ENCODE measurements at regions not wholly inside any gene's neighbourhood (a gene's known extent, or its start where the extent isn't known, plus 50 kb on each side); places are given as distances from the start of the nearest gene placed in this dataset.
A peak's percentile ranks its signal among the peaks of the same experiment; 100 is the strongest.
"Not testable (repeated sequence)": the region's sequence is repeated elsewhere in the genome, so short reads cannot be mapped to it uniquely, and the experiment has no call there.

- no peak for DNase-seq
These were observed 894.4 kb upstream of the B3GALT2 start for GRCh38 chr1:194080826-194081225.

GRCh38 chr1:194078765-194079164, 892.4 kb upstream of the B3GALT2 start:
- no peak for DNase-seq

GRCh38 chr1:194076646-194077045, 890.2 kb upstream of the B3GALT2 start:
- DNase-seq, result no peak

- no peak for DNase-seq
These were observed 887.4 kb upstream of the B3GALT2 start for GRCh38 chr1:194073833-194074232.

- DNase-seq, result no peak
These were observed 884.8 kb upstream of the B3GALT2 start for GRCh38 chr1:194071205-194071604.

GRCh38 chr1:194069831-194070218, 883.4 kb upstream of the B3GALT2 start:
- DNase-seq, result no peak

GRCh38 chr1:194069168-194069830, 882.9 kb upstream of the B3GALT2 start:
- DNase-seq, result peak; percentile 30

- DNase-seq, result no peak
These were observed 882.2 kb upstream of the B3GALT2 start for GRCh38 chr1:194068446-194069167.

- DNase-seq, result no peak
These were observed 881.4 kb upstream of the B3GALT2 start for GRCh38 chr1:194067772-194068171.

GRCh38 chr1:194062962-194063361, 876.5 kb upstream of the B3GALT2 start:
- DNase-seq, result no peak

- no peak for DNase-seq
These were observed 876.1 kb upstream of the B3GALT2 start for GRCh38 chr1:194062526-194062925.

- DNase-seq, result no peak
These were observed 874.1 kb upstream of the B3GALT2 start for GRCh38 chr1:194060481-194060880.

- DNase-seq, result not testable (repeated sequence)
These were observed 871.9 kb upstream of the B3GALT2 start for GRCh38 chr1:194058268-194058667.

- no peak for DNase-seq
These were observed 869.8 kb upstream of the B3GALT2 start for GRCh38 chr1:194056169-194056568.

- peak; percentile 28 for DNase-seq
These were observed 869.1 kb upstream of the B3GALT2 start for GRCh38 chr1:194055536-194055935.

GRCh38 chr1:194052514-194053338, 866.3 kb upstream of the B3GALT2 start:
- DNase-seq, result no peak

GRCh38 chr1:194047921-194048320, 861.5 kb upstream of the B3GALT2 start:
- DNase-seq, result no peak

GRCh38 chr1:194047206-194047605, 860.8 kb upstream of the B3GALT2 start:
- no peak for DNase-seq

- no peak for DNase-seq
These were observed 859.0 kb upstream of the B3GALT2 start for GRCh38 chr1:194045416-194045815.

- no peak for DNase-seq
These were observed 858.5 kb upstream of the B3GALT2 start for GRCh38 chr1:194044892-194045291.

- DNase-seq, result no peak
These were observed 857.8 kb upstream of the B3GALT2 start for GRCh38 chr1:194043984-194044755.

GRCh38 chr1:194042736-194043135, 856.3 kb upstream of the B3GALT2 start:
- no peak for DNase-seq

- DNase-seq, result no peak
These were observed 854.1 kb upstream of the B3GALT2 start for GRCh38 chr1:194040496-194040895.
